GM19395 (cell line): ENCODE measurements at regions not wholly inside any gene's neighbourhood (a gene's known extent, or its start where the extent isn't known, plus 50 kb on each side); places are given as distances from the start of the nearest gene placed in this dataset.
"Not testable (repeated sequence)": the region's sequence is repeated elsewhere in the genome, so short reads cannot be mapped to it uniquely, and the experiment has no call there.

Experiments used
- ATAC-seq: cut with Tn5 transposase; IDR thresholded peaks from one replicate; pipeline ENCODE4 v1.9.1; 2021; ENCODE audit warnings: mild to moderate bottlenecking, moderate library complexity; ENCODE audit not compliant: unreplicated experiment

GRCh38 chr4:159906517-159906916 is 803.6 kb downstream of the RAPGEF2 start:
- ATAC-seq = no peak

GRCh38 chr4:159910721-159911120 is 807.8 kb downstream of the RAPGEF2 start:
- ATAC-seq = no peak

GRCh38 chr4:159922119-159922518 is 819.2 kb downstream of the RAPGEF2 start:
- ATAC-seq = no peak

GRCh38 chr4:159925770-159926169 is 822.9 kb downstream of the RAPGEF2 start:
- no peak for ATAC-seq

- ATAC-seq = no peak
Observed at GRCh38 chr4:159926871-159927270, 824.0 kb downstream of the RAPGEF2 start.

- ATAC-seq = no peak
Observed at GRCh38 chr4:159927781-159928180, 824.9 kb downstream of the RAPGEF2 start.

GRCh38 chr4:159934602-159935001 is 831.7 kb downstream of the RAPGEF2 start:
- not testable (repeated sequence) for ATAC-seq

- ATAC-seq = peak; percentile 99
Observed at GRCh38 chr4:159937595-159937994, 834.7 kb downstream of the RAPGEF2 start.

- not testable (repeated sequence) for ATAC-seq
Observed at GRCh38 chr4:159939681-159940080, 836.8 kb downstream of the RAPGEF2 start.

- ATAC-seq = no peak
Observed at GRCh38 chr4:159941076-159941475, 838.2 kb downstream of the RAPGEF2 start.

- no peak for ATAC-seq
Observed at GRCh38 chr4:159944477-159944876, 841.6 kb downstream of the RAPGEF2 start.

- ATAC-seq = peak; percentile 84
Observed at GRCh38 chr4:159946983-159947615, 844.2 kb downstream of the RAPGEF2 start.

GRCh38 chr4:159950707-159951106 is 847.8 kb downstream of the RAPGEF2 start:
- no peak for ATAC-seq

- no peak for ATAC-seq
Observed at GRCh38 chr4:159966746-159967145, 863.9 kb downstream of the RAPGEF2 start.

GRCh38 chr4:159976871-159977482 is 874.1 kb downstream of the RAPGEF2 start:
- ATAC-seq = not testable (repeated sequence)

- no peak for ATAC-seq
Observed at GRCh38 chr4:159977907-159978617, 875.2 kb downstream of the RAPGEF2 start.

- ATAC-seq = no peak
Observed at GRCh38 chr4:159979351-159979750, 876.5 kb downstream of the RAPGEF2 start.

- no peak for ATAC-seq
Observed at GRCh38 chr4:159979953-159980352, 877.1 kb downstream of the RAPGEF2 start.

GRCh38 chr4:159980826-159981468 is 878.1 kb downstream of the RAPGEF2 start:
- no peak for ATAC-seq

- ATAC-seq = no peak
Observed at GRCh38 chr4:159981469-159981856, 878.6 kb downstream of the RAPGEF2 start.

- ATAC-seq = no peak
Observed at GRCh38 chr4:159983082-159983481, 880.2 kb downstream of the RAPGEF2 start.
